Activated naive CD8-positive, alpha-beta T cell treated with anti-CD3 and anti-CD28 coated beads, Interleukin-2, amount 50 U/mL, for 24 hours (primary cell): ENCODE measurements at regions not wholly inside any gene's neighbourhood (a gene's known extent, or its start where the extent isn't known, plus 50 kb on each side); places are given as distances from the start of the nearest gene placed in this dataset.

Experiments
- ATAC-seq: fragments of 150-1000 bp; cut with Tn5 transposase; one replicate; pipeline ENCODE4 v1.10.0; 2021
- DNase-seq: peaks from one replicate; pipeline ENCODE4 v3.0.0; 2021
- H3K27ac Mint-ChIP-seq: one replicate; pipeline ENCODE4 v1.8.0; 2021; ENCODE audit warnings: mild to moderate bottlenecking, mixed read lengths
- H3K27me3 Mint-ChIP-seq: one replicate; pipeline ENCODE4 v1.8.0; 2021; ENCODE audit warnings: mixed read lengths
- H3K36me3 Mint-ChIP-seq: one replicate; pipeline ENCODE4 v1.8.0; 2021; ENCODE audit warnings: low read depth, mixed read lengths
- H3K4me1 Mint-ChIP-seq: one replicate; pipeline ENCODE4 v1.8.0; 2021; ENCODE audit warnings: mixed read lengths
- H3K4me3 Mint-ChIP-seq: one replicate; pipeline ENCODE4 v1.8.0; 2021; ENCODE audit warnings: mild to moderate bottlenecking, moderate library complexity, mixed read lengths
- H3K9me3 Mint-ChIP-seq: one replicate; pipeline ENCODE4 v1.8.0; 2021; ENCODE audit warnings: mixed read lengths

- H3K27me3 Mint-ChIP-seq: peaks cover 1% of the 10 kb centered on the region
- peaks cover 5% of the 10 kb centered on the region for H3K9me3 Mint-ChIP-seq
- no peaks in the 10 kb centered on the region for H3K4me1 Mint-ChIP-seq
- no peak overlapping the region for H3K27ac Mint-ChIP-seq
- H3K36me3 Mint-ChIP-seq: no peaks in the 10 kb centered on the region
- no peak for ATAC-seq
- H3K4me3 Mint-ChIP-seq: no peak overlapping the region
- DNase-seq: no peak
These were observed 460.4 kb upstream of the BOD1L1 start for GRCh38 chr4:14087921-14088320.

- no peak for DNase-seq
- H3K27me3 Mint-ChIP-seq: peaks cover 1% of the 10 kb centered on the region
- no peaks in the 10 kb centered on the region for H3K36me3 Mint-ChIP-seq
- no peaks in the 10 kb centered on the region for H3K9me3 Mint-ChIP-seq
- H3K27ac Mint-ChIP-seq: no peak overlapping the region
- H3K4me3 Mint-ChIP-seq: no peak overlapping the region
- H3K4me1 Mint-ChIP-seq: no peaks in the 10 kb centered on the region
- ATAC-seq: no peak
These were observed 464.0 kb upstream of the BOD1L1 start for GRCh38 chr4:14091531-14091930.

GRCh38 chr4:14091966-14092365, 464.4 kb upstream of the BOD1L1 start:
- DNase-seq: no peak
- no peaks in the 10 kb centered on the region for H3K36me3 Mint-ChIP-seq

GRCh38 chr4:14092741-14093140, 465.2 kb upstream of the BOD1L1 start:
- Mint-ChIP-seq H3K4me3 (no peak overlapping the region), H3K4me1 (no peaks in the 10 kb centered on the region), H3K36me3 (no peaks in the 10 kb centered on the region), H3K9me3 (no peaks in the 10 kb centered on the region), H3K27me3 (peaks cover 1% of the 10 kb centered on the region), H3K27ac (no peak overlapping the region)
- no peak for DNase-seq
- no peak for ATAC-seq

More at GRCh38 chr4:14091966-14092365, 464.4 kb upstream of the BOD1L1 start:
- H3K27me3 Mint-ChIP-seq: peaks cover 1% of the 10 kb centered on the region
- ATAC-seq: no peak
- no peaks in the 10 kb centered on the region for H3K4me1 Mint-ChIP-seq
- no peak overlapping the region for H3K4me3 Mint-ChIP-seq
- H3K27ac Mint-ChIP-seq: no peak overlapping the region
- H3K9me3 Mint-ChIP-seq: no peaks in the 10 kb centered on the region

- Mint-ChIP-seq H3K27ac (no peak overlapping the region), H3K4me1 (no peaks in the 10 kb centered on the region), H3K36me3 (no peaks in the 10 kb centered on the region)
These were observed 468.3 kb upstream of the BOD1L1 start for GRCh38 chr4:14095831-14096230.

GRCh38 chr4:14096396-14096965, 469.0 kb upstream of the BOD1L1 start:
- no peak for DNase-seq
- Mint-ChIP-seq H3K27me3 (peaks cover 1% of the 10 kb centered on the region), H3K4me3 (no peak overlapping the region), H3K36me3 (no peaks in the 10 kb centered on the region), H3K4me1 (no peaks in the 10 kb centered on the region), H3K9me3 (no peaks in the 10 kb centered on the region), H3K27ac (no peak overlapping the region)
- ATAC-seq: no peak

More at GRCh38 chr4:14095831-14096230, 468.3 kb upstream of the BOD1L1 start:
- DNase-seq (no peak), ATAC-seq (no peak)
- H3K27me3 Mint-ChIP-seq: peaks cover 1% of the 10 kb centered on the region
- no peak overlapping the region for H3K4me3 Mint-ChIP-seq
- H3K9me3 Mint-ChIP-seq: no peaks in the 10 kb centered on the region

DNA sequence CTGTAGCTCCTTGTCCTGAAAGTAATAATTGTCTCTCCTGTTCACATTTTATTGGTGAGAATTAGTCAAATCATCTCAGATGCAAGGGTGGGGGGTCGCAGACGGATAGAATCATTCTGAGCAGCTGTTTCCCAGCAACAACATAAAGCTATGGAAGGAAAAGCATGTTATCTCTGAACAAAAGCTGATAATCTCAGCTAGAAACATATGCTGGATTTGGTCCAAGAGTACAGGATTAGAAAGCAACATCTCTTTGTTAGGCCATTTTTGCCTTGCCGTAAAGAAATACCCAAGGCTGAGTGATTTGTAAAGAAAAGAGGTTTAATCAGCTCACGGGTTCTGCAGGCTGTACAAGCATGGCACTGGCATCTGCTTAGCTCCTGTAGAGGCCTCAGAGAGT, 472.8 kb upstream of the BOD1L1 start:
- H3K27me3 Mint-ChIP-seq: no peaks in the 10 kb centered on the region
- no peaks in the 10 kb centered on the region for H3K4me1 Mint-ChIP-seq
- H3K27ac Mint-ChIP-seq: no peak overlapping the region
- H3K36me3 Mint-ChIP-seq: no peaks in the 10 kb centered on the region
- no peak overlapping the region for H3K4me3 Mint-ChIP-seq
- H3K9me3 Mint-ChIP-seq: no peaks in the 10 kb centered on the region
- ATAC-seq (no peak), DNase-seq (no peak)

DNA sequence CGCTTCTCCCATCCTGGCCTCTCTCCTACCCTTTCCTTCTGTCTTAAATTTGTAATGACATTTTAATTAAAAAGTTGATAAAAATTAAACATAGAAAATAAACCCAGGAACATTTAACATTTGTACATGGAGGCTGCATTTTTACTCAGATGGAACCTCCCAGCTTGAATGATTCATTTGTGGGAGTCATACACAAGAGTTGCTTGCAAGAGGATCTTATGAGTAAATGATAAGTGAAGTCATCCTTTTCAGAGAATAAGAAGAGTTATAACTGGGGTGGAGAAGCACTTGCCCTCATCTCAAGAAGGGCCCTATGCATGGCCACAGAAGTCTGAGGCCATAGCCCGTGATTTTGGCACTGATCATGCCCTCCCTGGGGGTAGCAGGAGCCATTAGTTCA, 482.9 kb upstream of the BOD1L1 start:
- DNase-seq (no peak), ATAC-seq (no peak)
- Mint-ChIP-seq H3K36me3 (no peaks in the 10 kb centered on the region), H3K27me3 (peaks cover 7% of the 10 kb centered on the region), H3K4me3 (no peak overlapping the region), H3K27ac (no peak overlapping the region), H3K4me1 (no peaks in the 10 kb centered on the region), H3K9me3 (peaks cover 13% of the 10 kb centered on the region)

DNA sequence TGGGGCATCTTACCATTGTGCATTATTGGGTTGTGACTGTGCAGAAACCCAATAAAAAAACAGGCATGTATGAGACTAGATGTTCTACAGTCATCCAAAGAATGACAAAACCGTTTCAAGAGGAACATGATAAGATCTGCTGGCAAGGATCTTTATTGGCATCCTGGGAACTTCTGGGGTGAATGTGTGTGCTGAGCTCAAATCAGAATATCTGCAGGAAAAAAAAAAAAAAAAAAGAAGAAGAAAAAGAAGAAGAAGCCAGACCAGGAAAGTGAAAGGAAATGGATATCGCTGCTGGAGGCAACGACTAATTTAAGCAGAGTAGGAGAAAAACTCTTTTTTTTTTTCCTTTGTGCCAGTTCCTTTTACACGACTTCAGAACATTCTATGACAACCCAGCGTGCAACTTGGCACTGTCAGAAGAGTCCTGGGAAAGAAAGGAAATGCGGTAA, 484.2 kb upstream of the BOD1L1 start:
- DNase-seq: no peak
- H3K4me3 Mint-ChIP-seq: no peak overlapping the region
- no peaks in the 10 kb centered on the region for H3K36me3 Mint-ChIP-seq
- no peak for ATAC-seq
- H3K27ac Mint-ChIP-seq: no peak overlapping the region
- peaks cover 13% of the 10 kb centered on the region for H3K9me3 Mint-ChIP-seq
- peaks cover 7% of the 10 kb centered on the region for H3K27me3 Mint-ChIP-seq
- H3K4me1 Mint-ChIP-seq: no peaks in the 10 kb centered on the region

DNA sequence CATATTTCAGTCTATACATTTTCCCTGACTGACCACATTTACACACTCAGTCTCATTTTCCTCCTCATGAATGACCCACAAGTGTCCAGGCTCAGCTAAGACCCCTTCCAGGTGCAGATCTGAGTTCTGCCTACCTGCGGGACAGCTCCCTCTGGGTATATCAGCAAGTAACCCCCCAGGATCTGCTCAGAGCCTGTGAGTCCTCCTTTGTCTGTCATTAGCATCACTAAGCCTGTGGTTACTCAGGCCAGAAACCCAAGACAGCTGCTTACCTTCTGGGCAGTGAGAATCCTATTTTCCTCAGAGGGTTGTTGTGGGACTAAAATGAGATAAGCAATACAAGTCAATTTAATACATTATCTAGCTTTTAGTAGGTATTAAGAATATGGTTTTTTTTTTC, 487.6 kb upstream of the BOD1L1 start:
- H3K36me3 Mint-ChIP-seq: no peaks in the 10 kb centered on the region
- DNase-seq (no peak), ATAC-seq (no peak)
- H3K4me3 Mint-ChIP-seq: no peak overlapping the region
- H3K27me3 Mint-ChIP-seq: peaks cover 7% of the 10 kb centered on the region
- H3K9me3 Mint-ChIP-seq: peaks cover 6% of the 10 kb centered on the region
- H3K4me1 Mint-ChIP-seq: peaks cover 4% of the 10 kb centered on the region
- no peak overlapping the region for H3K27ac Mint-ChIP-seq

DNA sequence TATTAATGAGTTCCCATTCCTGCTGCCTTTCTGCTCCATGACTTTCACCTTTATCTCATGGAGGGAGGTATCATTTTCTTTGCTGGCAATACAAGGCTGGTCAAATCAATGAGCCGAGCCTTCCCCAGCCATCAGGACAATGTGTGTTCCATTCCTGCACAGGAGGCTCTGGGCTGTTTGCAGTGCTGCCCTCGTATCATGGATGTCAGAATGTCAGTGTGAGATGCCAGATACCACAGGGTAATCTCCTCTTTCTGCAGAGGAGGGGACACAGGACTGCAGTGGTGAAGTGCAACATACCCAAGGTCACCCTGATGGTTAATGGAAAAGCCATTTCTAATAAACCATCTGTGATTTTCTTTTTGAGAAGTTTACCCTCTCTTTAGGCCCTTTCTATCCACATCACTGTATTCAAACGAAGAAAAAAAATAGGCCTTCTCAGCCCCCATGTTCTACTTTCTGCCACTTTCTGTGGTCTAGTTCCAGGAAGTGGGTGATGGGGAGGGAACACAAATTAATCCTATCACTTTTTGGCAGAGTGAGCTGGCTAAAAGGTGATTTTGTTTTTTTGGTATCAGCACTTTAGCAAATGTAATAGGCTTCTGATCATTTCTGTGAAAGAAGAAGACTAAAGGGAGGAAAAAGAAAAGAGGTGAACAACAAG, 490.2 kb upstream of the BOD1L1 start:
- Mint-ChIP-seq H3K27me3 (peaks cover 7% of the 10 kb centered on the region), H3K27ac (no peak overlapping the region), H3K36me3 (no peaks in the 10 kb centered on the region), H3K4me1 (peaks cover 4% of the 10 kb centered on the region), H3K4me3 (no peak overlapping the region), H3K9me3 (peaks cover 6% of the 10 kb centered on the region)
- DNase-seq (no peak), ATAC-seq (no peak)

DNA sequence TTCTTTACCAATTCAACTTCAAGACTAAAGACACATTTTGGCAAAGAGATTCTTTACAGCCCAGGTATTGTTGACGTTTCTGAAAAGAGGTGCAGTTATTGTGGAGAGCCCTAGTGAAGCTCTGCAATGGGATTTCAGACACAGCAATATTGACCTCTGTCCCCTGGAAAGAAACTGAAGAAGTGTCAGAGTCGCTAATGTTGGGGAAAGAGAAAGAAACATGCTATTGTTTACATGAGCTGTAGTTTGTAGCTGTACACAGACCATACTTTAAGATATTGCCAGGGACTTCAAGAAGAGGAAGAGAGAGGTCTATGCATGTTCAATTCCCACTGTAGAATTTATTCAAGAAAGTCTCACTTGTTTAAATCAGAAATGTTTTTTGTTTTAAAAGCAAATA, 497.3 kb upstream of the BOD1L1 start:
- DNase-seq (no peak), ATAC-seq (no peak)
- Mint-ChIP-seq H3K4me3 (no peak overlapping the region), H3K27ac (no peak overlapping the region), H3K27me3 (peaks cover 4% of the 10 kb centered on the region), H3K4me1 (peaks cover 8% of the 10 kb centered on the region), H3K36me3 (no peaks in the 10 kb centered on the region), H3K9me3 (no peaks in the 10 kb centered on the region)

DNA sequence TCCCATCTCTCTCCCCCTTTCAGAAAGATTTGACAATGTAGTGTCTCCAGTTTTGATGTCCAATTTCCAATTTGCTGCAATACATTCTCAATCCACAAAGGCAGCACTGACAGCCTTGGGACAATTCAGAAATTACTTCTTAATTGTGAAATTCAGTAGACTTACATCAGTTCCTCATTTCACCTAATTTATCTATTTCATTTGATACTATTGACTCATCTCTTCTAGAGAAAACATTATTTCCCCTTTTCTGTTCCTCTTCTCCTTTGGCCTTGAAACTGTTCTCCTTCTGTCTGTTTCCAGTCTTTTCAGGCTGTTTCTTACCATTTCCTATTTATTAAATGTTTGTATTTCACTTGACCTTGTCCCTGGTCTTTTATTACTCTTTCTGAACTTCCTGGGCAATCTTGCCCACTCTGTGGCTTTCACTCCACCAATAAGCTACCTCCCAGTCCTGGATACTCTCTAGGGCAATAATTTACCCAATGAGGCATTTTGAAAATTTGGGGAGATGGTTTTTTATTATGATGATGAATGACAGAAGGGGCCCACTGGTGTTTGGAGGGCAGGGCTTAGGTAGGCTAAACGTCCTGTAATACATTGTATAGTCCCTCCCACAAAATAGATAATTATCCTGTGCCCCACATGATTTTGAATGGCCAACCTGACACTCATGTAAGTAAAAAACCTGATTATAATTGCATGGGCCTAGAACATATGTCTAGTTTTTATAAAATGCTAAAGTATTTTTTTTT, 498.0 kb upstream of the BOD1L1 start:
- no peaks in the 10 kb centered on the region for H3K9me3 Mint-ChIP-seq
- no peak overlapping the region for H3K27ac Mint-ChIP-seq
- no peak overlapping the region for H3K4me3 Mint-ChIP-seq
- H3K4me1 Mint-ChIP-seq: peaks cover 8% of the 10 kb centered on the region
- peaks cover 4% of the 10 kb centered on the region for H3K27me3 Mint-ChIP-seq
- H3K36me3 Mint-ChIP-seq: no peaks in the 10 kb centered on the region
- no peak for ATAC-seq
- DNase-seq: no peak

DNA sequence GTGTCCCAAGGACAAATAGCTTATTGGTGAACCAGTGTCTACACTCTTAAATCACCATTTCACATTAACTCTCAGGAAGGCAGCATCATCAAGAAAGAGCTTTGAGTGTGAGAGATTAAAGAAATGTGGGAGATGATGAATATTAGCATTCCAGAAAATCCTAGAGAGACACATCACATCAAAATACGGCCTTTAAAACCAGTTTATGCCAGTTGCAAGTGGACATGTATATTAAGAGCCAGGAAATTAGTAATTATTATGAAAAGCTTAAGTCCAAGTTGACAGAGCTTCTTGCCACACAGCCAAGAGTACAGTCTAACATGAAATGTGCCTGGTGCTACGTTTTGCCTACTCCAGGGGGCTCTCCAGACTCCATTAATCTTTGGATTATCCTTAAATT, 503.0 kb upstream of the BOD1L1 start:
- Mint-ChIP-seq H3K4me3 (no peak overlapping the region), H3K27me3 (peaks cover 3% of the 10 kb centered on the region), H3K27ac (no peak overlapping the region), H3K9me3 (no peaks in the 10 kb centered on the region), H3K4me1 (peaks cover 1% of the 10 kb centered on the region), H3K36me3 (no peaks in the 10 kb centered on the region)
- no peak for DNase-seq
- ATAC-seq: no peak

DNA sequence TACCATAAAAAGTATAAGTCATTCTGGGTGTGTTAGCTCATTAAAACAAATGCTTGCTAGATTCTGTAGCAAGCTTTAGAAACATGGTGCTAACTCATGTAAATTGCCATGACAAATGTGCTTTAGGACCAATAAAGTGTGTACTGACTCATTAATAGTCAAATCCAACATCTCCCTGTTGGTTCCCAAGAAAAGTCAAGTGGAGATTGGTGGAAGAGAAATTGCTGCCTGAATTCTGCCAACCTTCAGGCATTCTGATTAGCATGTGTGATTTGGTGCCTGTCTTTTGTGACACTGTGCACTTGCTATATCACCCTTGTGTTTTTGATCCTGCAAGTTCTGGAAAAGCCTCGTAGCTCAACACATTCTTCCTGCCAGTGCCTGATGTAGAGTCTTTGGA, 503.8 kb upstream of the BOD1L1 start:
- Mint-ChIP-seq H3K27ac (no peak overlapping the region), H3K36me3 (no peaks in the 10 kb centered on the region), H3K4me3 (no peak overlapping the region), H3K27me3 (peaks cover 3% of the 10 kb centered on the region), H3K4me1 (no peaks in the 10 kb centered on the region), H3K9me3 (no peaks in the 10 kb centered on the region)
- DNase-seq (no peak), ATAC-seq (no peak)
